ENCODE measurements at regions not wholly inside any gene's neighbourhood (a gene's known extent, or its start where the extent isn't known, plus 50 kb on each side); places are given as distances from the start of the nearest gene placed in this dataset.

GRCh38 chr14:23704890-23705289, 68.7 kb downstream of the DHRS2 start:
- no peak for TF ChIP-seq CTCF (IDR thresholded peaks at IDR 0.05)

DNA sequence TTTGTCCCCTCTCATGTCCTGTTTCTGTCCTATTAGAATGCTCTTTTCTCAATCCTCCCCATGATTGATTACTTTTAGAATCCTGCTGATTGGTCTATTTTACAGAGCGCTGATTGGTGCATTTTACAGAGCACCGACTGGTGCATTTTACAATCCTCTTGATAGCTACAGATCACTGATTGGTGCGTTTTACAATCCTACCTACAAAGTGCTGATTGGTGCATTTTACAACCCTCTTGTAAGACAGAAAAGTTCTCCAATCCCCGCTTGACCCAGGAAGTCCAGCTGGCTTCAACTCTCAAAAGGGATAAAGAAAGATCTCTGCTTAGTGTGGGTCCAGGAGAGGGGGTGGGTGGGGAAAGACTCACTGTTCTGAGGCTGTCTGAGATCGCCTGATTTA, 71.3 kb downstream of the DHRS2 start:
- Histone ChIP-seq H3K27me3 (no peaks in the 10 kb centered on the region), H3K4me1 (no peaks in the 10 kb centered on the region), H3K27ac (no peak overlapping the region), H3K36me3 (no peaks in the 10 kb centered on the region), H3K9me3 (no peaks in the 10 kb centered on the region), H3K4me3 (no peak overlapping the region)
- no peak for DNase-seq (ENCODE audit: low spot score in 2 of 2)
- no peak for TF ChIP-seq CTCF (IDR thresholded peaks at IDR 0.05)
- intact Hi-C loops (cut with DNase I), result no loop called here

More at GRCh38 chr14:23704890-23705289, 68.7 kb downstream of the DHRS2 start:
- no peaks in the 10 kb centered on the region for H3K9me3 ChIP-seq
- H3K36me3 ChIP-seq, result no peaks in the 10 kb centered on the region
- no peak overlapping the region for H3K4me3 ChIP-seq
- H3K27ac ChIP-seq, result no peak overlapping the region
- H3K27me3 ChIP-seq, result no peaks in the 10 kb centered on the region
- H3K4me1 ChIP-seq, result no peaks in the 10 kb centered on the region
- DNase-seq (ENCODE audit: low spot score in 2 of 2), result no peak
- intact Hi-C loops (cut with DNase I), result no loop called here

DNA sequence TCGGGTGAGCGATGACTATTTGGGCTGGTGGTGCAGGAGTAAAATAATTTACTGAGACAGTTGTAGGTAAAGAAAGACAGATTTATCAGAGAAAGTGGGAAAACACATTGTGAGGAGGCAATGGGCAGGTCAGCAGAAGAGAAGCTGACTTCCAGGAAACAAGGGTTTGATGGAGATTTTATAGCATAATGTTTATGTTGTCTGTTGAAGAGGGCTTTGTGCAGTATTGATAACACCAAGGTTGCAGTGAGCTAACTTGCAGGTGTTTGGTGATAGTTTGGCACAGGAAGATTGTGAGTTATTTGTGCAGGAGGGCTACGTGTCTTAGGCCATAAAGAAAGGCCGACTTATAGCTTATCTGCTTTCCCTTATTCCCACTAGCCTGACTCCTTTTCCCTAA, 72.2 kb downstream of the DHRS2 start:
- Histone ChIP-seq H3K27ac (no peak overlapping the region), H3K9me3 (no peaks in the 10 kb centered on the region), H3K4me1 (no peaks in the 10 kb centered on the region), H3K4me3 (no peak overlapping the region), H3K27me3 (no peaks in the 10 kb centered on the region), H3K36me3 (no peaks in the 10 kb centered on the region)
- TF ChIP-seq CTCF (IDR thresholded peaks at IDR 0.05), result no peak
- no peak for DNase-seq (ENCODE audit: low spot score in 2 of 2)
- intact Hi-C loops (cut with DNase I), result no loop called here

DNA sequence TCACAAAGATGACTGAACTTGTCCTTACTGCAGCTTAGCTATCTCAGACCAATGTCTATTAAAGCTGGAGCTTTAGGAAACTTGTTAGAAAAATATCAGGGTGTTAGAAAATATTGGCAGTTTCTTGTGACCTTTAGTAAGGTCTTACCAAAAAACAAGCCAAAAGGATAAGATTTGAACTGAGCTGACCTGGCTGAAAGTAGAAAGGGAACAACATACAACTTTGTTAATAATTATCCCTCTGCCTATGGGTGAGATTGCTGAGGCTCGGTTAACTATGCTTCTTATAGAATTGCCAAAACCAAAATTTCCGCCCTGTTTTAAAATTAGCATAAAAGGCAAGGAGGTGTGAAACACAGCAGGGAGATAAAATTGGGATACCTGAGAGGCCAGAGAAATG, 73.8 kb downstream of the DHRS2 start:
- TF ChIP-seq CTCF (IDR thresholded peaks at IDR 0.05), result no peak
- Histone ChIP-seq H3K27ac (no peak overlapping the region), H3K4me1 (no peaks in the 10 kb centered on the region), H3K4me3 (no peak overlapping the region), H3K27me3 (no peaks in the 10 kb centered on the region), H3K9me3 (no peaks in the 10 kb centered on the region), H3K36me3 (no peaks in the 10 kb centered on the region)
- no peak for DNase-seq (ENCODE audit: low spot score in 2 of 2)
- intact Hi-C loops (cut with DNase I), result no loop called here

- no peak for DNase-seq (ENCODE audit: low spot score in 2 of 2)
- Histone ChIP-seq H3K4me1 (no peaks in the 10 kb centered on the region), H3K4me3 (no peak overlapping the region), H3K27me3 (no peaks in the 10 kb centered on the region), H3K9me3 (no peaks in the 10 kb centered on the region), H3K36me3 (no peaks in the 10 kb centered on the region), H3K27ac (no peak overlapping the region)
- TF ChIP-seq CTCF (IDR thresholded peaks at IDR 0.05), result no peak
- intact Hi-C loops (cut with DNase I), result no loop called here
Measured at GRCh38 chr14:23712287-23712686, 76.1 kb downstream of the DHRS2 start.

All from ascending aorta (tissue), 2 donors.